AG08396 (cell line): ENCODE measurements at regions not wholly inside any gene's neighbourhood (a gene's known extent, or its start where the extent isn't known, plus 50 kb on each side); places are given as distances from the start of the nearest gene placed in this dataset.
"Not testable (repeated sequence)": the region's sequence is repeated elsewhere in the genome, so short reads cannot be mapped to it uniquely, and the experiment has no call there.

Experiments
- DNase-seq: peaks from one replicate; pipeline ENCODE4 v3.0.0; 2012; ENCODE audit warnings: low spot score, mixed read lengths

GRCh38 chr5:57948091-57948490 lies 465.5 kb upstream of the ACTBL2 start:
- no peak for DNase-seq

GRCh38 chr5:57947181-57947580 lies 464.6 kb upstream of the ACTBL2 start:
- no peak for DNase-seq

- DNase-seq, result no peak
These were observed 458.3 kb upstream of the ACTBL2 start for GRCh38 chr5:57940879-57941278.

- DNase-seq, result no peak
These were observed 457.6 kb upstream of the ACTBL2 start for GRCh38 chr5:57940236-57940635.

- DNase-seq, result no peak
These were observed 457.2 kb upstream of the ACTBL2 start for GRCh38 chr5:57939771-57940170.

GRCh38 chr5:57939335-57939734 lies 456.7 kb upstream of the ACTBL2 start:
- DNase-seq, result no peak

GRCh38 chr5:57938174-57938557 lies 455.6 kb upstream of the ACTBL2 start:
- no peak for DNase-seq

GRCh38 chr5:57937501-57938173 lies 455.0 kb upstream of the ACTBL2 start:
- no peak for DNase-seq

GRCh38 chr5:57937025-57937424 lies 454.4 kb upstream of the ACTBL2 start:
- DNase-seq, result peak; percentile 5

- DNase-seq, result no peak
These were observed 450.1 kb upstream of the ACTBL2 start for GRCh38 chr5:57932761-57933160.

GRCh38 chr5:57931807-57932206 lies 449.2 kb upstream of the ACTBL2 start:
- no peak for DNase-seq

GRCh38 chr5:57931352-57931751 lies 448.7 kb upstream of the ACTBL2 start:
- DNase-seq, result no peak

- DNase-seq, result no peak
These were observed 446.7 kb upstream of the ACTBL2 start for GRCh38 chr5:57929271-57929670.

- DNase-seq, result not testable (repeated sequence)
These were observed 440.5 kb upstream of the ACTBL2 start for GRCh38 chr5:57923094-57923493.

- DNase-seq, result no peak
These were observed 434.4 kb upstream of the ACTBL2 start for GRCh38 chr5:57917004-57917403.

GRCh38 chr5:57915536-57915935 lies 432.9 kb upstream of the ACTBL2 start:
- no peak for DNase-seq

GRCh38 chr5:57911438-57911837 lies 428.8 kb upstream of the ACTBL2 start:
- no peak for DNase-seq

- no peak for DNase-seq
These were observed 424.1 kb upstream of the ACTBL2 start for GRCh38 chr5:57906671-57907070.

GRCh38 chr5:57903458-57903857 lies 420.8 kb upstream of the ACTBL2 start:
- no peak for DNase-seq

- no peak for DNase-seq
These were observed 419.5 kb upstream of the ACTBL2 start for GRCh38 chr5:57902095-57902494.

GRCh38 chr5:57900381-57900944 lies 417.9 kb upstream of the ACTBL2 start:
- DNase-seq, result no peak

- no peak for DNase-seq
These were observed 414.0 kb upstream of the ACTBL2 start for GRCh38 chr5:57896576-57896975.

GRCh38 chr5:57895766-57896165 lies 413.2 kb upstream of the ACTBL2 start:
- DNase-seq, result no peak

- no peak for DNase-seq
These were observed 411.3 kb upstream of the ACTBL2 start for GRCh38 chr5:57893926-57894325.
